GM21515 (cell line): ENCODE measurements at regions not wholly inside any gene's neighbourhood (a gene's known extent, or its start where the extent isn't known, plus 50 kb on each side); places are given as distances from the start of the nearest gene placed in this dataset.
"Not testable (repeated sequence)": the region's sequence is repeated elsewhere in the genome, so short reads cannot be mapped to it uniquely, and the experiment has no call there.

Experiments used
- ATAC-seq: cut with Tn5 transposase; IDR thresholded peaks from one replicate; pipeline ENCODE4 v1.9.1; 2021; ENCODE audit not compliant: unreplicated experiment

GRCh38 chr11:90510839-90511238, 288.0 kb upstream of the CHORDC1 start:
- no peak for ATAC-seq

GRCh38 chr11:90500922-90501568, 278.2 kb upstream of the CHORDC1 start:
- no peak for ATAC-seq

DNA sequence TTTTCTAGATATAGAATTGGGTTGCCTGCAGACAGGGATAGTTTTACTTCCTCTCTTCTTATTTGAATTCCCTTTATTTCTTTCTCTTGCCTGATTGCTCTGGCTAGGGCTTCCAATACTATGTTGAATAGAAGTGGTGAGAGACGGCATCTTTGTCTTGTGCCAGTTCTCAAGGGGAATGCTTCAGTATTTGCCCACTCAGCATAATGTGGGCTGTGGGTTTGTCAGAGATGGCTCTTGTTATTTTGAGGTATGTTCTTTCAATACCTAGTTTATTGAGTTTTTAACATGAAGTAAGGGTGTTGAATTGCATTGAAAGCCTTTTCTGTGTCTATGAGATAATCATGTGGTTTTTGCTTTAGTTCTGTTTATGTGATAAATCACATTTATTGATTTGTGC, 273.9 kb upstream of the CHORDC1 start:
- no peak for ATAC-seq

- no peak for ATAC-seq
These were observed 270.5 kb upstream of the CHORDC1 start for GRCh38 chr11:90493379-90493778.

DNA sequence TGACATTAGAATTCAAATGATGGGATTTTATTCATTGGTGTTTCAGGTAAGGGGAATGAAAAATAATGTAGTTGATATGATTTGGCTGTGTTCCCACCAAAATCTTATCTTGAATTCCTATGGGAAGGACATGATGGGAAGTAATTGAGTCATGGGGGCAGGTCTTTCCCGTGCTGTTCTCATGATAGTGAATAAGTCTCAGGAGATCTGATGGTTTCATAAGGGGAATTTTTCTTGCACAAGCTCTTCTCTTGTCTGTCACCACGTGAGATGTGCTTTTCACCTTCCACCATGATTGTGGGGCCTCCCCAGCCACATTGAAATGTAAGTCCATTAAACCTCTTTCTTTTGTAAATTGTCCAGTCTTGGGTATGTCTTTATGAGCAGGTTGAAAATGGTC, 268.6 kb upstream of the CHORDC1 start:
- ATAC-seq = no peak

DNA sequence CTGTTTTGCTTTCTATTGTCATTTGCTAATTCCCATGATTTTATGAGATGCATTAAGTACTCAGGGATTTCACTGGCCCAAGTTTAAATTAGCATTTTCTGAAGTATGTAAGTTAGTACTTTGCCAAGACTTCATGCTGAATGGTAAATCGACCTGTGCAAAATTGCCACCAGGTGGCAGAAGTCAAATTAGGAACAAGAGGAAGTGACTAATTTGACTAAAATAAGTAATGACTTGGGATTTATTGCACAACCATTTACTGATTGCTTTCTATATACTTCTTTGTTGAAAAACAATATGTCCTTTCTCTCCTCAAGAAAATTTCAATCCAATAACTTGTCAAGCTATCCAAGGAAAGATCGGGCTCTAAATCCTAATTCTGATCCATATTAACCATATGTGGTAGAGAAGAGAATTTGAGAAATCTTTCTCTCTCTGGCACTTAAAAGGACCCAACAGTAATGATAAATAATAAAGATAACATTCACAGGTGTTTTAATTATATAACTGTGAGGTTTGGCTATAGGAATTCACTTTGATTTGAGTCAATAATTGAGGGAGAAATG, 253.7 kb upstream of the CHORDC1 start:
- no peak for ATAC-seq

- ATAC-seq = no peak
These were observed 246.1 kb upstream of the CHORDC1 start for GRCh38 chr11:90468923-90469322.

GRCh38 chr11:90465553-90465952, 242.7 kb upstream of the CHORDC1 start:
- no peak for ATAC-seq

DNA sequence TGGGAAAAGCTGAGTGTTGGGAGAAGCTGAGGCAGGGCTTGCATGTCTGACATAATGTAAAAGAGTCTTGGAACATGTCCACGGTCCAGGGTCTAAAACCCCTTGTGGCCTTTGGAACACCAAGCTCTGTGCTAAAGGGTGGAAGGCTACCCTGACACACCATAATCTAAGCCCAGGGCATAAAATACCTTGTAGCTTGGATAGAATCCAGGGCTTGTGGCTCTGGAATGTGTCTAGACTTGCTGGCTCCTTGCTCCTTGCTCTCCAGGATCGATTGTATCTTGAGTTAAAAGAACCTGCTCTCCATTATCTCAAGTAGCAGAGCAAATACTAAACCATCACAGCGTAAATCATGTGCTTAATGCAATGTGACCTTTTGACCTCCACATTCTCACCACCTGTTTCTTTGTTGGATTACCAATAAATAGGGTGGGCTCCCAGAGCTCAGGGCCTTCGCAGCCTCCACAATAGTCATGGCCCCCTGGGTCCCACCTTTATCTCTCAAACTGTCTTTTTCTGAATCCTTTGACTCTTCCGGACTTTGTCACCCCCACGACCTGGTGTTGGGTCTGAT, 232.6 kb upstream of the CHORDC1 start:
- ATAC-seq = not testable (repeated sequence)

GRCh38 chr11:90453525-90453924, 230.7 kb upstream of the CHORDC1 start:
- no peak for ATAC-seq

DNA sequence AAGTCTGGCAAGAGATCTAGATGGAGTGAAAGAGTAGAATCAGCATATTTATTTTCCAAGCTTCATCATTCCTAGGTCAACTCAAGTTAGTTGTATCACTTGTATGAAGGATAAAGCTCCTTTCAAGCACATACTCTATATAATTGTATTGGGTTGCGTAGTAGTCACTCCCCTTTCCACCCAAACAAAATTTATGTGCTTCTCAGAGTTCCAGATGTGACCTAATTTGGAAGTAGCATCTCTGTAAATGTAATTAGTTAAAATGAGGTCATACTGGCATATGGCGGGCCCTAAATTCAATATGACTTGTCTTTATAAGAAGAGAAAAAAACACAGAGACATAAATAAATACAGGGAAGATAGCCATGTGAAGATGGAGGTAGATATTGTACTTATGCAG, 226.8 kb upstream of the CHORDC1 start:
- no peak for ATAC-seq

- no peak for ATAC-seq
These were observed 225.4 kb upstream of the CHORDC1 start for GRCh38 chr11:90448256-90448655.

DNA sequence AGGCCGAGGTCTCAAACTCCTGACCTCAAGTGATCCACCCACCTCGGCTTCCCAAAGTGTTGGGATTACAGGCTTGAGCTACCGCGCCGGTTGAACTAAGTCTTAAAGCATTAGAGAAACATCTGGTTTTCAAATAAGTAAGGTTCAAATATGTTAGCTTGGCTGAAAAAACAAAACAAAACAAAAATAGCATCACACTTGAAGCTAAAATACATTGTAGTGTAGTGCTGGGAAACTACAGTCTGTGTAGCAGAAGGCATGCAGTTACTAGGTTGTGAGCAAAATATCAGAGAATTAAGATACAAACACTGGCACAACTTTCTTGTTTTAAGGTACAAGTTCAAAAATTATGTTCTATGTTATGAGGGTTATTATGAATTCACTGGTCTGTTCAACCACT, 224.8 kb upstream of the CHORDC1 start:
- no peak for ATAC-seq

DNA sequence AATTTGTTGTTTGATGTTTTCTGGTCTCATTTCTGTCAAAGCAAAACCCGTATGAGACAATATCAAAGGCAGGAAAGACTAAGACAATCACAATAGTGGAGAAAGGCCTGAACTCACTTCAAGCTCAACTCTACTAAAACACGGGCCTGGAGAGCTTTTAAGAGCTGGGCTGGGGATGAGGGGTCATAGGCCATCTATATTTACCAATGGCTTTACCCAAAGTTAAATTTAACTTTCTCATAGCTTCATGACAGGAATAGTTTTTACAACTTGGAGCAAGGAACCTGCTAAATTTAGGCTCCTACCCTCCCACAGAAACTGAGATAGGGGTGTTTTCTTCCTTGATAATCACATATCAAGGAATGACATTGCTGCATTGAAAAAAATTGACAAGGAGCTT, 223.4 kb upstream of the CHORDC1 start:
- no peak for ATAC-seq

DNA sequence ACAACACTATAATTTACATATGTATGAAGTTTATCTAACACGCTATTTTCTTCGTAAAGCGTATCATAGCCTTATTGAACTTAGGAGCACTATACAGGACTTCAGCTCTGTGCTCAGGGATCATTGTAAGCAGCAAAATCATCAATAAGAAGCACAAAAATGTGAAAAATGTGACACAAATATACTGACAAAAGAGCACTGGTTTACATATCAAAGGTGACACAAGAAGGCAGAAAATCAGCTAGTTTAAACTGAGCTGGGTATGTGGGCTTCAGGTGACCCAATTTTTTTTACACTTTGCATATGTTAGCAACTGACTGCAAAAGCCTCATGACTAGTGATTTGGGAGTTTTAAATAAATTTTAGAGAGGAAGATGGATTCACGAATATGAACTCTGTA, 215.2 kb upstream of the CHORDC1 start:
- no peak for ATAC-seq

GRCh38 chr11:90434858-90435257, 212.0 kb upstream of the CHORDC1 start:
- ATAC-seq = no peak

GRCh38 chr11:90428836-90429235, 206.0 kb upstream of the CHORDC1 start:
- no peak for ATAC-seq

DNA sequence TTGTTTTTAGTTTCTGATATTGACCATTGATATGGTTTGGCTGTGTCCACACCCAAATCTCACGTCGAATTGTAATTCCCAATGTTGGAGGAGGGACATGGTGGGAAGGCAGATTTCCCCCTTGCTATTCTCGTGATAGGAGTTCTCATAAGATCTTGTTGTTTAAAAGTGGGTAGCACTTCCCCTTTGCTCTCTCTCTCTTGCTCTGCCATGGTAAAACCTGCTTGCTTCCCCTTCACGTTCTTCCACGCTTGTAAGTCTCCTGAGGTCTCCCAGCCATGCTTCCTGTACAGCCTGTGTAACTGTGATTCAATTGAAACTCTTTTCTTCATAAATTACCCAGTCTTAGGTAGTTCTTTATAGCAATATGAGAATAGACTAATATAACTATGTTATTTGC, 203.6 kb upstream of the CHORDC1 start:
- no peak for ATAC-seq

DNA sequence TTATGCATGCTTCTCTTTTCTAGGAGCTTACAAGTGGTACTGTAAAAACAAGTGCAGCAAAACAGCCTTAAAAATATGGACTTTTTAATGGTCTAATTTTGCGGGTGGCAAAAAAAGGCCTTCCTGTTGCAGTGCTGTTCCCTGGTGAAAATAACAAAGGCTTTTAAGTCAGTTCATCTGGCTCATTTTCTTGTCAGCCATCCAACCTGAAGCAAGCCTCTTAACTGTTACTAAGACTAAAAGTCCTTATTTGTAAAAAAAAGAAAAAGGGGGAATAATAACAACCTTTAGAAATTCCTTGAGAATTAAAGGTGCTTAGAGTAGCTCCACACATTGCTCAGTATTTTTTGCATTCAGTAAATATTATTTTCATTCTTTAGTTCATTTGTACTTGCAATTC, 200.5 kb upstream of the CHORDC1 start:
- ATAC-seq = no peak

DNA sequence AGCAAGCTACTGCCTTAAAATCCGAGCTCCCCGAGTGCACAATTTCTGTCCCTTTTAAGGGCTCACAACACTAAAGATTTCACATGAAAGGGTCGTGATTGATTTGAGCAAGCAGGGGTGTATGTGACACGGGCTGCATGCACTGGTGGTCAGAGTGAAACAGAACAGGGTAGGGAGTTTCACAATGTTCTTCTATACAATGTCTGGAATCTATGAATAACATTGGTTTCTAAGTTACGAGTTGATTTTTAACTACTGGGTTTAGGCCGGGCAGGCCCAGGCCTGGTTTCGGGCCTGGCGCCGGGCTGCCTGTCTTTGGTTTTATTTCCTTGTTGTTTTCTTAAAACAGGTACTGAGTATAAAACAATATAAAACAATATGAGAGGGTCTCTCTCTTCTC, 199.9 kb upstream of the CHORDC1 start:
- ATAC-seq = not testable (repeated sequence)

DNA sequence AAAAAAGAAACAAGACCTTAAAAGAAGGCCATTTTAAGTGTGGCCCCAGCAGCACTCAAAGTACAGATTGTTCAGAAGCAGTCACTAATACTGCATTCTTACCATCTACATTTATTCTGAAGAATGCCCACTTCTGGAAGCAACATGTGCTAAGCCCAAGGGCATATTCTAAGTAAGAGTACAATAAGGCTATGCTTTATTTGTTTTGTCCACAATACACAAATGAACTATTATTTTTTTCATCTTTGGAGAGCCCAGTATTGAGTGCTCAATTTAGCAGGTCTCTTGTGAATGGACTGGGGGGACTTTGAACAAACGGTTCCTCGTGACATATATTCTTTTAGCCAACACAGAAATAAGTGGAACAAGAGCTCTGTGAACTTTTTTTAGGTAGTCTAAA, 191.4 kb upstream of the CHORDC1 start:
- ATAC-seq = no peak

- no peak for ATAC-seq
These were observed 184.5 kb upstream of the CHORDC1 start for GRCh38 chr11:90407350-90407749.

GRCh38 chr11:90392692-90393091, 169.8 kb upstream of the CHORDC1 start:
- ATAC-seq = no peak
